ENCODE measurements at regions not wholly inside any gene's neighbourhood (a gene's known extent, or its start where the extent isn't known, plus 50 kb on each side); places are given as distances from the start of the nearest gene placed in this dataset.

GRCh38 chr6:40290816-40291215 lies 296.3 kb downstream of the LRFN2 start:
- no peak overlapping the region for H3K4me2 ChIP-seq (ENCODE audit: low read depth, low read length)
- H3K4me3 ChIP-seq (replicated peaks in 1 of 3; ENCODE audit: insufficient read depth in 1 of 3, low read depth in 2 of 3, low read length in 3 of 3) = no peak overlapping the region
- no peak overlapping the region for H3K27ac ChIP-seq (ENCODE audit: extremely low read length, insufficient read depth, low read length)
- DNase-seq (ENCODE audit: low spot score) (no peak), FAIRE-seq (no peak), ATAC-seq (no peak)
- BruUV-seq (replicated peaks) = no TSS peak
- no peaks in the 10 kb centered on the region for H3K79me2 ChIP-seq (ENCODE audit: insufficient read depth, low read length)
- peaks cover 0 to 17% of the 10 kb centered on the region in 2 experiments; a peak in 2 of 5 replicates for H3K27me3 ChIP-seq (ENCODE audit: control insufficient read depth in 1 of 2, insufficient read depth in 2 of 2, low read length in 2 of 2)
- no peak for TF ChIP-seq ELK4 (CRISPR knock-in tag; IDR thresholded peaks at IDR 0.05; ENCODE audit: borderline replicate concordance)
- TF ChIP-seq ERF (CRISPR knock-in tag; IDR thresholded peaks at IDR 0.05) = no peak
- TF ChIP-seq ASH2L (IDR thresholded peaks at IDR 0.05; ENCODE audit: insufficient read length, low read depth, low read length) = no peak
- no peak for TF ChIP-seq MAFK (conservative IDR thresholded peaks at IDR 0.05 in 1 of 2, IDR thresholded peaks at IDR 0.05 in 1 of 2; ENCODE audit: low read length in 2 of 2)
- TF ChIP-seq MYNN (CRISPR knock-in tag; IDR thresholded peaks at IDR 0.05; ENCODE audit: low read depth) = no peak
- TF ChIP-seq NFRKB (IDR thresholded peaks at IDR 0.05) = no peak
- no peak for TF ChIP-seq HHEX (CRISPR knock-in tag; IDR thresholded peaks at IDR 0.05)
- no peak for TF ChIP-seq MXD1 (CRISPR knock-in tag; IDR thresholded peaks at IDR 0.05)
- TF ChIP-seq HIVEP1 (CRISPR knock-in tag; IDR thresholded peaks at IDR 0.05) = no peak
- no peak for TF ChIP-seq MED1 (CRISPR knock-in tag; IDR thresholded peaks at IDR 0.05)
- TF ChIP-seq FOXO1 (CRISPR knock-in tag; IDR thresholded peaks at IDR 0.05) = no peak
- no peak for TF ChIP-seq CHD2 (IDR thresholded peaks at IDR 0.05; ENCODE audit: low read depth, low read length)
- no peak for TF ChIP-seq ZNF646 (CRISPR knock-in tag; IDR thresholded peaks at IDR 0.05)
- no peak for TF ChIP-seq PTBP1 (IDR thresholded peaks at IDR 0.05; ENCODE audit: low read depth, low read length, poor library complexity, severe bottlenecking)
- no peak for TF ChIP-seq ZBTB21 (CRISPR knock-in tag; IDR thresholded peaks at IDR 0.05)
- no peak for TF ChIP-seq REPIN1 (CRISPR knock-in tag; IDR thresholded peaks at IDR 0.05; ENCODE audit: borderline replicate concordance, low read depth)
- no peak for TF ChIP-seq SPEN (CRISPR knock-in tag; IDR thresholded peaks at IDR 0.05; ENCODE audit: low read depth)
- no peak for TF ChIP-seq WIZ (CRISPR knock-in tag; IDR thresholded peaks at IDR 0.05)
- no peaks in the 10 kb centered on the region for H3K9me3 ChIP-seq (ENCODE audit: low read length)
- 0% methylated on average over 2 of the region's 2 CpGs for WGBS (ENCODE audit: low lambda C conversion rate)
- intact Hi-C loops (cut with micrococcal nuclease; ENCODE audit: unreplicated experiment) (no loop called here), in situ Hi-C loops (cut with HindIII; ENCODE audit: extremely low pct_ligation_motif_present, low pct_unique_long_range_greater_than_20kb) (no loop called here)
- no peaks in the 10 kb centered on the region for H3K4me1 ChIP-seq (ENCODE audit: insufficient read depth, low read length)
- no peak overlapping the region for H3K9ac ChIP-seq (ENCODE audit: insufficient read depth, low read depth, low read length)
- no peaks in the 10 kb centered on the region for H3K36me3 ChIP-seq (replicated peaks in 1 of 2; ENCODE audit: control insufficient read depth in 1 of 2, insufficient read depth in 2 of 2, low read length in 2 of 2)
- ChIA-PET POLR2A (no interaction called here), CTCF (ENCODE audit: low intra/inter-chr PET ratio, low total read pairs) (no interaction called here)
- H4K20me1 ChIP-seq (ENCODE audit: insufficient read depth, low read length) = no peaks in the 10 kb centered on the region
- no peak overlapping the region for H2AFZ ChIP-seq (ENCODE audit: low read length)
